Panc1 (cell line): ENCODE measurements at regions not wholly inside any gene's neighbourhood (a gene's known extent, or its start where the extent isn't known, plus 50 kb on each side); places are given as distances from the start of the nearest gene placed in this dataset.

ENCODE experiments used
- ATAC-seq: fragments of 200-7000 bp; cut with Tn5 transposase; 2 replicates; pipeline ENCODE4 v1.9.1; 2020; ENCODE audit warnings: mild to moderate bottlenecking, moderate library complexity
- BruUV-seq: library from RNA; stranded (reverse); fragments of 400-500 nt; replicated peaks from 2 replicates; lab custom pipeline; 2021; lab: Mats Ljungman, UMichigan
- CTCF ChIA-PET: fragments of 300-600 bp; sonication (Branson Sonifier 250); formaldehyde crosslinking; loops from one replicate; lab custom pipeline; 2022; ENCODE audit warnings: antibody characterized with exemption; lab: Charles Lee
- POLR2A ChIA-PET: fragments of 300-600 bp; sonication (Branson Sonifier 250); formaldehyde crosslinking; loops from one replicate; lab custom pipeline; 2022; ENCODE audit warnings: antibody characterized with exemption; lab: Charles Lee
- DNase-seq: peaks from one replicate; pipeline ENCODE4 v3.0.0-alpha.2; 2010; ENCODE audit warnings: low read depth, low spot score
- H3K27ac ChIP-seq: 2 replicates; pipeline ENCODE4 v1.5.1; 2011; ENCODE audit warnings: mild to moderate bottlenecking, low read length, inconsistent platforms
- H3K27me3 ChIP-seq: fragments of 200-500 bp; sonication (Bioruptor generic); 2 replicates; pipeline ENCODE4 v1.6.0; 2014; ENCODE audit warnings: low read length, inconsistent platforms; ENCODE audit not compliant: control insufficient read depth, insufficient read depth
- H3K36me3 ChIP-seq: fragments of 200-500 bp; sonication (Bioruptor generic); 2 replicates; pipeline ENCODE4 v1.5.1; 2014; ENCODE audit warnings: inconsistent platforms, mild to moderate bottlenecking, low read length, moderate library complexity; ENCODE audit not compliant: control insufficient read depth, insufficient read depth
- H3K4me1 ChIP-seq: 2 replicates; pipeline ENCODE4 v1.5.1; 2011; ENCODE audit warnings: inconsistent platforms, mild to moderate bottlenecking, low read length, moderate library complexity; ENCODE audit not compliant: control insufficient read depth, insufficient read depth
- H3K4me3 ChIP-seq, 2 experiments: 2 replicates each; pipeline ENCODE4 v1.5.1; 2011 to 2012; ENCODE audit warnings: low read depth in 2 of 2, low read length in 2 of 2, mild to moderate bottlenecking in 2 of 2, inconsistent platforms in 1 of 2, moderate library complexity in 1 of 2
- H3K9me3 ChIP-seq: fragments of 200-500 bp; sonication (Bioruptor generic); 2 replicates; pipeline ENCODE4 v1.5.1; 2014; ENCODE audit warnings: low read depth, mild to moderate bottlenecking, inconsistent platforms, low read length, moderate library complexity; ENCODE audit not compliant: control insufficient read depth, insufficient read depth
- POLR2AphosphoS5 ChIP-seq: IDR thresholded peaks from 2 replicates; pipeline ENCODE4 v1.6.1; 2012; ENCODE audit warnings: mild to moderate bottlenecking, low read depth, low read length, moderate library complexity
- REST ChIP-seq, 2 experiments: IDR thresholded peaks; 2 replicates each; pipeline ENCODE4 v1.6.1; 2011 to 2012; ENCODE audit warnings: low read depth in 2 of 2, control low read depth in 1 of 2, low read length in 1 of 2, mild to moderate bottlenecking in 1 of 2, moderate library complexity in 1 of 2; ENCODE audit not compliant: insufficient read depth in 1 of 2
- SIN3A ChIP-seq: IDR thresholded peaks from 2 replicates; pipeline ENCODE4 v1.6.1; 2012; ENCODE audit warnings: low read depth, mild to moderate bottlenecking, low read length, moderate library complexity, borderline replicate concordance; ENCODE audit not compliant: insufficient read depth
- TCF7L2 ChIP-seq: IDR thresholded peaks from 2 replicates; pipeline ENCODE4 v1.6.1; 2011; ENCODE audit warnings: mild to moderate bottlenecking, low read depth, low read length, inconsistent platforms
- in situ Hi-C: cut with HindIII; loops from 2 replicates; pipeline ENCODE4 v1.10.0; 2016; ENCODE audit warnings: low sequenced_read_pairs, low pct_unique_long_range_greater_than_20kb
- intact Hi-C: fragments of 100-400 bp; cut with micrococcal nuclease; formaldehyde crosslinking; loops from one replicate; pipeline ENCODE4 v1.10.0; 2022; ENCODE audit not compliant: unreplicated experiment
- TF ChIP-seq, protein P1 (sequence below): fragments of 450-650 bp; IDR thresholded peaks from 2 replicates; pipeline ENCODE4 v1.5.1; 2017; ENCODE audit warnings: mild to moderate bottlenecking

DNA sequence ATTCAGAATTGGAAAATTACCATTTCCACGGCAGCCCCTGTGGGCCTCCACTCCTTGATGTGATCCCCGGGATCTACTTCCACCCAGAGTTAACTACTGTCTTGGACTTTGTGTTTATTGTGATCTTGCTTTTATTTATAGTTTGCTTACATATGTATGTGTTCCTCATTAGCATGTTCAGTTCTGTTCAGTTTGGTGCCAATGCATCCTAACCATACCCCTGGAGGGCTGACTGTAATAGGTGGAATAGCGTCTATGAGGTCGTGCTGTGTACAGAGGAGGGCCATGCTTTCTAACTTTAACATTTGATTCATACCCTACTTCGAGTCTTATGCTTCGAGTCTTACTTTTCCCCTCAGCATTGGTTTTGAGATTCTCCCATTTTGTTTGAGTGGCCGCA, 104.3 kb upstream of the SLC24A3 start:
- no peak for DNase-seq
- intact Hi-C loops, result no loop called here
- BruUV-seq, result no TSS peak

DNA sequence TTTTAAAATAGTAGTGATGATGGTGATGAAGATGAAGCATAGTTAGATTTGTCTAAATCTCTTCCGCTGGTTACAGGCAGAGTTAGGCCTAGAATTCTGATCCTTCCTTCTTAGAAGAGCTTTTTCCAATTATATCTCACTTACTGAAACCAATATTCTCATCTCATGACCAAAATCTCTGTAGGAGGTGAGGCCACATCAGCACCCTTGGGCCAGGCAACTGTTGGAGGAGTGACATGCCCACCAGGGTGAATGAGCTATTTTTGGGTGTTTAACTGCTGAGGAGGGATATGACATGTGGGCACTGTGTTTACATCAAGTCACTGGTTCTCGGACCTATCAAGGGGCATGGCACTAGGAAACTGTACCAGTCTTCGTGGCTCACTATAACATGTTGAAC, 102.2 kb upstream of the SLC24A3 start:
- intact Hi-C loops (no loop called here), in situ Hi-C loops (no loop called here)
- H3K27ac ChIP-seq, result no peak overlapping the region
- DNase-seq, result no peak
- no peaks in the 10 kb centered on the region for H3K36me3 ChIP-seq
- H3K4me3 ChIP-seq, result no peak overlapping the region
- no peak for ATAC-seq
- H3K27me3 ChIP-seq, result no peaks in the 10 kb centered on the region
- ChIA-PET CTCF (no interaction called here), POLR2A (no interaction called here)
- TF ChIP-seq REST (IDR thresholded peaks at IDR 0.05; ENCODE audit: insufficient read depth in 1 of 2, low read depth in 2 of 2, low read length in 1 of 2) (no peak), POLR2AphosphoS5 (no peak), TCF7L2 (no peak), SIN3A (no peak)
- TF ChIP-seq, protein P1, sequence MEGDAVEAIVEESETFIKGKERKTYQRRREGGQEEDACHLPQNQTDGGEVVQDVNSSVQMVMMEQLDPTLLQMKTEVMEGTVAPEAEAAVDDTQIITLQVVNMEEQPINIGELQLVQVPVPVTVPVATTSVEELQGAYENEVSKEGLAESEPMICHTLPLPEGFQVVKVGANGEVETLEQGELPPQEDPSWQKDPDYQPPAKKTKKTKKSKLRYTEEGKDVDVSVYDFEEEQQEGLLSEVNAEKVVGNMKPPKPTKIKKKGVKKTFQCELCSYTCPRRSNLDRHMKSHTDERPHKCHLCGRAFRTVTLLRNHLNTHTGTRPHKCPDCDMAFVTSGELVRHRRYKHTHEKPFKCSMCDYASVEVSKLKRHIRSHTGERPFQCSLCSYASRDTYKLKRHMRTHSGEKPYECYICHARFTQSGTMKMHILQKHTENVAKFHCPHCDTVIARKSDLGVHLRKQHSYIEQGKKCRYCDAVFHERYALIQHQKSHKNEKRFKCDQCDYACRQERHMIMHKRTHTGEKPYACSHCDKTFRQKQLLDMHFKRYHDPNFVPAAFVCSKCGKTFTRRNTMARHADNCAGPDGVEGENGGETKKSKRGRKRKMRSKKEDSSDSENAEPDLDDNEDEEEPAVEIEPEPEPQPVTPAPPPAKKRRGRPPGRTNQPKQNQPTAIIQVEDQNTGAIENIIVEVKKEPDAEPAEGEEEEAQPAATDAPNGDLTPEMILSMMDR, result no peak
- no peaks in the 10 kb centered on the region for H3K9me3 ChIP-seq
- BruUV-seq, result no TSS peak
- H3K4me1 ChIP-seq, result no peaks in the 10 kb centered on the region

More for the DNA sequence above, 104.3 kb upstream of the SLC24A3 start:
- ATAC-seq, result no peak
- POLR2A ChIA-PET, result no interaction called here
- Histone ChIP-seq H3K27ac (no peak overlapping the region), H3K27me3 (no peaks in the 10 kb centered on the region), H3K4me1 (no peaks in the 10 kb centered on the region), H3K36me3 (no peaks in the 10 kb centered on the region), H3K9me3 (no peaks in the 10 kb centered on the region), H3K4me3 (no peak overlapping the region)
- in situ Hi-C loops, result no loop called here
- CTCF ChIA-PET, result no interaction called here
- TF ChIP-seq TCF7L2, result no peak
- no peak for TF ChIP-seq SIN3A
- TF ChIP-seq, protein P1, result no peak
- no peak for TF ChIP-seq POLR2AphosphoS5
- TF ChIP-seq REST (IDR thresholded peaks at IDR 0.05; ENCODE audit: insufficient read depth in 1 of 2, low read depth in 2 of 2, low read length in 1 of 2), result no peak
